GM18517 (cell line): ENCODE measurements at regions not wholly inside any gene's neighbourhood (a gene's known extent, or its start where the extent isn't known, plus 50 kb on each side); places are given as distances from the start of the nearest gene placed in this dataset.
"Not testable (repeated sequence)": the region's sequence is repeated elsewhere in the genome, so short reads cannot be mapped to it uniquely, and the experiment has no call there.

Experiments
- ATAC-seq: cut with Tn5 transposase; IDR thresholded peaks from one replicate; pipeline ENCODE4 v1.9.1; 2021; ENCODE audit warnings: mild to moderate bottlenecking, moderate library complexity; ENCODE audit not compliant: unreplicated experiment

DNA sequence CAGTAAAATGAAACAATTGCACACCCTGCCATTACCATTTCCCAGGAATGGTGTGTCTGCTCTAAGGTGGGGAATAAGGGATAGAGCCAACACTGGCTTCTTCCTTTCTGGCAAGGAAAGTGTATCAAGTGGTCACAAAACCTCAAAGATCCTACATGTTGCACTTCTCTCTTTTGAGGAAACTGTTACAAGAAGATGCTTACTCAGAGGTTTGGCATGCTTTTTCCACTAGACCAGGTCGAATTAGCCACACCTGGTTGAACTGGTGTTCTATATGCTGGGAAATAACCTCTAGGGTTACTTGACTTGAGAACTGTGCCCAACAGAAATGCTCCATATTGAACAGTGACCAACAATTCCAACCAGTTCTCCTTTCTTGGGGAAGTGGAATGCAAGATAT is 102.9 kb downstream of the LRRN1 start:
- ATAC-seq = no peak

DNA sequence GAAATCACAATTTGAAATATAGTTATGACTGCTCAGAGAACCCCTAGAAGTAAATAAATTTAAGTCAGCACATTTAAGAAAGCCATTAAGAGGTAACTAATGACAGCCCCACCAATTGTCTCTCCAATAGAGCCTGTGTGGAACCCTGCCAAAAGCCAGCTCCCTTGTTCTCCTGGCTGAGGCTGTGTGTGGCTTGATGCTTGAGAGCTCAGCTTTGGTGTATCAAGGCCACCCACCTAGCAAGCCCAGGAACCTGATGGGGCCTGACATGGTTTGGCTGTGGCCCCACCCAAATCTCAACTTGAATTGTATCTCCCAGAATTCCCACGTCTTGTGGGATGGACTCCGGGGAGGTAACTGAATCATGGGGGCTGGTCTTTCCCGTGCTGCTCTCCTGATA is 106.9 kb downstream of the LRRN1 start:
- no peak for ATAC-seq

DNA sequence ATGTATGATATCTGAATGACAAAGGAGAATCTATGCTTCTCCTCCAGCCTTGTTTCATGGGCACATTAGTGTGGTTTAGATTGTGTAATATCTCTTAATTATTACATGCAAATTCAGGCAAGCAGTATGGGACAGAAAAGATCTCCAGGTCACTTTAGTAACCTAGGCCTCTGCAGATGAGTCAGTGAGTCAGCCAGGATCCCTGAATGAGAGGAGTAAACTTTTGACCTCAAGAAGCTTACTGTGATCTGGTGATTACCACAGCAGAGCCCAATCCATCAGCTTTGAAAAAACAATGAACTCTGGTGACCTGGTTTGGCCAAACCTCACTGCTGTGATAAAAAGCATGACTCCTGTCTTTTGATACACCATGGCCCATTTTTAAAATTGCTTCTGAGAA is 107.8 kb downstream of the LRRN1 start:
- no peak for ATAC-seq

DNA sequence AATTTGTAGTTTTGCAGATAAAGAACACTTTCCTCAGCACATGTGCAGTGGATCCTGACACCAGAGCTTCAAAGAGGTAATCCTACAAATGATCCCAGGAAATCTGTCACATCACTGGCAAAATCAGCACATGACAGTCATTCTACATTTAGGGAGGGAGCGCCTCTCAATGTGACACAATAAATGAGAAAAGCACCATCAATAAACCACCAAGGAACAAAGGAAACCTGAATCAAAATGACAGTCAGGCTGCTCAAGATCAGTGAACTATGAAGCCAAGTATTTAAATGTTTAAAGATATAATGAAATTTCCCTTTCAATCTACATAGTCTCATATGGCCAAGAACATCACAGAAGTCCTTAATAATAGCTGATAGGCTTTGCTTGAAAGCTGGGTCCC is 119.5 kb downstream of the LRRN1 start:
- no peak for ATAC-seq

DNA sequence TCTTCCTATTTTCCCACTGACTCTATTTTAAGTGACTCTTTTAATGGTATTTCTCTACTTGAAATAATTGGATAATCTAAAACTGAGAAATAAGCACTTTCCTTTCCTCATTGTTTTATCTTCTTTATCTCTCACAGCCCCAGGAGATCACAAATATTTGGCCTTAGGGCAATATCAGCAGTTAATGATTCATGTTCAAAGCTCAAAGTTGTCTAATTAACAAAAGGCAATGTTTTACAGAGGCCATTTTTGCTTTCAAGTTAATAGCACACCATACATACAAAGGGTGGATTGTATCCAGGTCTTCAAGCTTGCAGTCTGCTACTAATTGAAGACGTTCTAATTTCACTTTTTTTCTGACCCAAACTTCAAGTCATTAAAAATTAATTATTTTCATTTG is 120.1 kb downstream of the LRRN1 start:
- ATAC-seq = no peak

DNA sequence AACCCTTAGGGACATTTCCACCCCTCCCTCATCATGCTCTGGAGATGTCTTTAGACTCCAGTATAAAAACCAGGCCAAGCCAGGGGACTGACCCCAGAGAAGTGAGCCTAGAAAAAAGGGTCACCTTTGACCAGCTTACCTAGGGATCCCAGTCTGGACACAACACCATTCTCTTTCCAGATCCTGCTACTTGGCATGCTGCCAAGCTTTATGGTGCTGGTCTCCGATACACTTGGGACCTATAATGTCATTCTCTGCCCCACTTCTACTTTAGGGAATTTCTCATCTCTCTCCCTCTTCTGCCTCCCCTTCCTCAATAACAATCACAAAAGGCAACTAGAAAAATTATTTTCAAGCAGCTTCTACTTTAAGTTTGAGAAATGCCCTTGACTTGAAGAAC is 124.4 kb downstream of the LRRN1 start:
- ATAC-seq = no peak

DNA sequence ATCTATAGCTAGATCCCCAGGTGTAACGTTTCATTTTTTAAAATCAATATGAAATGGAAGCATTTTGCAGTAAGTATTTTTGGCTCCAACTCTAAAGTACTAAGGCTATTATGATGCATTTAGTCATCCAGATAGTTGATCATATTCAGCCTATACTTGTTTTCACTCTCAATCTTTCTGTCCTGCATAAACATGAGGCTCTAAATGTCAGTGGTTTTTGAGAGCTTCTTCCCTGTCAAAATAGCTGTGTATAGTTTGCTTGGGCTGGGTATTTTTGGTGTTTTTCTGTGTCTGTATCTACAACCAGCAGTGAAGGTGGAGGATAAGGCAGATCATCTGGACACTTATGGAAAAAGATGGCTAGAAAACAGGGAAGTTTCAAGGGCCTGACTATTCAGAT is 128.0 kb downstream of the LRRN1 start:
- ATAC-seq = no peak

DNA sequence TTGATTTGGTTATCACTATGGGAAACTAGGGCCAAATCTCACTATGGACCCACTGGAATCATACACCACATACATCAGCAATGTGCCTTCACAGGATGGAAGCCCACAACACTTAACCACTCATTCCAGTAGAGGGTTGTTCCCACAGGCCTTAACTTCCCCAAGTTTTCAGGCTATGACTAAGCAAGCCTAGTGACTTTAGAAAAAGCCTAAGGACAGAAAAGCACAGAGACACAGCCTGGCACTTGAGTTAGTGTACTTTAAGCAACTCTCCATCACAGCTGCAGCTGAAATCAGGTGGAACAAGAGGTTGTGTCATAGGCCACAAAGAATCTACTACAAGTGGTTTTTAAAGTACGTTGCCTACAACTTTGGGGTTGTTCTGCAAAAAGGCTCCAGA is 128.7 kb downstream of the LRRN1 start:
- ATAC-seq = no peak

DNA sequence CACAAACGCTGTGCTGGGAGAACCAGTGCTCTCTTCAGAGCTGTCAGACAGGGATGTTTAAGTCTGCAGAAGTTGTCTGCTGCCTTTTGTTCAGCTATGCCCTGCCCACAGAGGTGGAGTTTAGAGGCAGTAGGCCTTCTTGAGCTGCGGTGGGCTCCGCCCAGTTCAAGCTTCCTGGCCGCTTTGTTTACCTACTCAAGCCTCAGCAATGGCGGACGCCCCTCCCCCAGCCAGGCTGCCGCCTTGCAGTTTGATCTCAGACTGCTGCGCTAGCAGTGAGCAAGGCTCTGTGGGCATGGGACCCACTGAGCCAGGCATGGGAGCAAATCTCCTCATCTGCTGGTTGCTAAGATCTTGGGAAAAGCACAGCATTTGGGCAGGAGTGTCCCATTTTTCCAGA is 142.1 kb downstream of the LRRN1 start:
- not testable (repeated sequence) for ATAC-seq

DNA sequence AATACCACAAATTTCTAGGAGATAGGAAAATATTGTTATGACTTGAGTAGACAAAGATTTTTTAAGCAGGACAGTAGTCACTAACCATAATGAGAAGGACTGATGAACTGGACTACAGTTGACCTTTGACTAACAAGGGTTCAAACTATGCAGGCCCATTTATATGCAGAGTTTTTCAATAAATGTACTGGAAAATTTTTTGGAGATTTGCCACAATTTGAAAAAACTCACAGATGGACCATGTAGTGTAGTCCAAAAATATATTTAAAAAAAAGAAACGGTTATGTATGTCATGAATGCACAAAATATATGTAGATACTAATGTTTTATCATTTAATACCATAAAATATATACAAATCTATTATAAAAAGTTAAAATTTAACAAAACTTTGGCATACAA is 151.8 kb downstream of the LRRN1 start:
- ATAC-seq = no peak

DNA sequence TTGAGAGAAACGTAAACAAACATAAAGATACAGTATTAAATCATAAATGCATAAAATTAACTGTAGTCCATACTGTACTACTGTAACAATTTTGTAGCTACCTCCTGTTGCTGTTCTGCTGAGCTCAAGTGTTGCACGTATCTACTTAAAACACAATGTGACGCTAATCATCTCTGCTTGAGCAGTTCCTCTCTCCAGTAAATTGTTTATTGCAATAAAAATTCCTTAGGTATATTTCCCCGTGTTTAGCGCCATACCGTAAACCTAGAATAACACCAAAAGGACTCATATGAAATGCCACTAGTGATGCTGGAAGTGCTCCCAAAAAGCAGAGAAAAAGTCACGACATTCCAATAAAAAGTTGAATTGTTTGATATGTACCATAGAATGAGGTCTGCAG is 152.3 kb downstream of the LRRN1 start:
- ATAC-seq = no peak

DNA sequence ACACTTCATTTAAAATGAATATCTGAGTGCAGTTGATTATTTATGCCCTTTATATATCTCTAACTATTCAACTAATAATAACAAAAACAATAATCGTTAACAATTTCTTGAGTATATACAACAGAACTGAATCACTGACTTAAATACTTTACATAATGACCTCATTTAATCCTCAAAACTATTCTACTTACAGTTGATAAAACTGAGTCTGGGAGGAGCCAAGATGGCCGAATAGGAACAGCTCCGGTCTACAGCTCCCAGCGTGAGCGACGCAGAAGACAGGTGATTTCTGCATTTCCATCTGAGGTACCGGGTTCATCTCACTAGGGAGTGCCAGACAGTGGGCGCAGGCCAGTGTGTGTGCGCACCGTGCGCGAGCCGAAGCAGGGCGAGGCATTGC is 163.6 kb downstream of the LRRN1 start:
- not testable (repeated sequence) for ATAC-seq

DNA sequence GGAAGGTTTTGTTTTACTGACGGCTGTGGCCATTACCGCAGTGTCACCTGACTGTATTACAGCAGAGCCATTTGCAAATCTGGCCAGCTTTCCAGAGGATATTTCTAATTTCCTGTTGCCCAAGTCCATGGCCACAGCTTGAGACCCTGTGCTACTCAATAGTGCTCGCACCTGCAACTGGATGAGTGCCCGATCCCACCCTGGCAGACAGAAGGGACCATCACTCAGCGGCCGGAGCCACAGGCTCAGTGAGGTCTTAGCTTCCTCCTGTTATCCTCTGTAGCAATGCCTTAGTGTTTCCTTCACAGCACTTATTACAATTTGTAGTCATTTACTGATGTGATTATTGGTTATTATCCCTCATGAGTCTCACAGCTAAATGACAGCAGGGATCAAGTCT is 184.8 kb downstream of the LRRN1 start:
- no peak for ATAC-seq

DNA sequence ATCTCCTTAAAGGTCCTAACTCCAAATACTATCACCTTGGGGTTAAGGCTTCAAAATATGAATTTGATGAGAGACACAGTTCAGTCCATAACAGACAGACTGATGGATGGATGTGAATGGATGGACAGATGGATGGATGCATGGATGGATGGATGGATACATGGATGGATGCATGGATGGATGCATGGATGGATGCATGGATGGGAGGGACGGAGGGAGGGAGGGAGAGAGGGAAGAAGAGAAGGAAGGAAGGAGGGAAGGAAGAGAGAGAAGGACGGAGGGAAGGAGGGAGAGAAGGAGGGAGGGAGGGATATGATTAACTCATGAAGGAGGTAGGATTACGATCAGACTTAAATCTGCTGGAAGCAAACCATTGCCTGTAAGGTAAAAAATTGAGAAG is 192.4 kb downstream of the LRRN1 start:
- ATAC-seq = no peak

DNA sequence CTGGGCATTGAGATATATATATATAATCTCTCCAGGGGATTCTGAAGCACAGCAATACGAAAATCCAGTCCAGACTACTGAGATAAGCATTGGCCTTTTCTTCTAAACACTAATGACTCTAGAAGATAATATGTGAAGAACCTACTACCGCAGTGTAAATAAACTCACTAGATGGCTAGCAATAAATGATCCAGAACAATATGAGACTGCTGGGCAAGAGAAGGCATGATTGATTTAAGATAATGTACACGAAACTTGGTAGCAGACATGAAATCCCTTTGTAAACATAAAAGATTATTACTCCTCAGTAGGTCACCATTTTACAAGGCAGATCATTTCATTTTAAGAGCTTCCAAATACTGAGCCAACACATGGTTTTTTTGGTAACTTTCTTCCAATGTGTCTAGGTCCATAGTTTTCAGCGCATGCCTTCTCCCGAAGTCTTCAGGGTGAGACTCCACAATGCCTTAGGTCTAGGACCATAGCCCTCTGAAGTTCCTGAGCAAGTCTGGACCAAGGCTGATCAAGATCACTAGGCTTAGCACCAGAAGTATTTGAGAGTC is 193.2 kb downstream of the LRRN1 start:
- ATAC-seq = no peak

DNA sequence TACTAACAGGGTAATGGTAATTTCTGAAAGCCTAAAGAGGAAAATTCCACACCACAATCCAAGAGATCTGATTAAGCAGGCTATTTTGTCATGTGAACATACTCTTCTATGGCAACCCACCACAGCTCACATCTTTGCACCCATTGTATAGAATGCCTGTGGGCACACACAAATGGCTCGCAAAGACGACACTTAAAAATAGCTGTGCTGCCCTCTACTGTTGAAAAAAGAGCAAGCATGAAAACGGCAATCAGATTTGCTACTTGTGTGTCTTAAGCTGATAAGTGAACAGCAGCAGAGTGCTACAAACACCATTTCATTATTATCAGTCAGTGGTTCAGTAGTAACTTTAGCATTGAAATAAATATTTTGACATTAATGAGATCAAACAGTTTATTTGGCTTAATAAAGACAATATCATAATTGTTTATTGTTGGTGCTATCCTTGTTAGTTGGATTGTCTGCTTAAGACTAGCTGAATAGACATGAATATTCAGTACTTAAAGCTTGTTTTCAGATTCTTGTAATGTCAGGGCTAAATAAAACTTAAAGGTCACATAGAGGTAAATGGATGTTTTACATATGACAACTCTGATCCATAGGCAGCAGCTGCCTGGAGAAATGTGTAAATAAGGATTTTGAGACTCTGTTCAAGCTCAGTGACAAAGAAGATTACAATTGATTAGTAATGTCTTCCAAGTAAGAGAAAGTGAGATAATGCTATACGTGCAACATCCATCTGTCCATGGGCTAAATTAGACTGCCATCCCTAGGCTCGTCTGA is 199.1 kb downstream of the LRRN1 start:
- ATAC-seq = peak; percentile 85

DNA sequence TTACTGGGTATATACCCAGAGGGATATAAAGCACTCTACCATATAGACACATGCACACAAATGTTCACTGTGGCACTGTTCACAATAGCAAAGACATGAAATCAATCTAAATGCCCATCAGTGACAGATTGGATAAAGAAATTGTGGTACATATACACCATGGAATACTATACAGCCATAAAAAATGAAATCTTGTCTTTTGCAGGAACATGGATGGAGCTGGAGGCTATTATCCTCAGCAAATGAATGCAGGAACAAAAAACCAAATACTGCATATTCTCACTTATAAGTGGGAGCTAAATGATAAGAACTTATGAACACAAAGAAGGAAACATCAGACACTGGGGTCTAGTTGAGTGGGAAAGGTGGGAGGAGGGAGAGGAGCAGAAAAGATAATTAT is 200.1 kb downstream of the LRRN1 start:
- not testable (repeated sequence) for ATAC-seq

DNA sequence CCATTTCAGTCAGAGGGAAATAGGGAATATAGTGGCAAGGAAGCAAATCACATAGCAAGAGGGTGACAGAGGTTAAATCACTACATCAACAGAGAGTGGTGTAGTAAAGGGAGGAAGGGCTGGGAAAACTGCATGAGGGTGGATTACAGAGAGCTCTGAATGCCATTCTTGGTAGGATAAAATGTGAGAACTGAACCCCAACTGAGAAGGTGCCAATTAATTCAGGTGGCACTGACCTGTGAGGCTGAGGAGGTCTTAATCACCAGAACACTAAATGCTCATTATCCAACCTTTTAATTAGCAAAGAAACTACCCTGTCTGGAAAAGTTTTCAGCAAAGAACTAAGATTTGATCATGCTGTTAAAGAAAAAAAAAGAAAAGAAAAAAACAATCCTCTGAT is 202.7 kb downstream of the LRRN1 start:
- ATAC-seq = no peak

DNA sequence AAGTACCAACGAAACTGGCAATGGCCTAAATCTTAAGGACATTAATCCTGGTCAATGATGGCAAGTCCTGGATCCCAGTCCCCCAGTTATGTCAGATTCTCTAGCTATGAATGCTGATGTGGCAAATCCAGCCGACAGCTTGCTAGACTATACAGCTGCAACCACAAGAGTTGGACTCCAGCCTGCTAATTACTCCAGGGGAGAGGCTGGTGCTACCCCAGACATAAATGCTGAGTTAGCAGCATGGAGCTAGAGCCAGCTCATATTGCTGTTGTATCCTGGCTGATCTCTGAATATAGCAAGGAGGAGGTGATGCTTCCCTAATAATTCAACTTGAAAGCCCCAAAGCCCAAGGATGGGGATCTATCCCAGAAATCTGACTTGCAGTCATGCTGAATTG is 207.1 kb downstream of the LRRN1 start:
- no peak for ATAC-seq

DNA sequence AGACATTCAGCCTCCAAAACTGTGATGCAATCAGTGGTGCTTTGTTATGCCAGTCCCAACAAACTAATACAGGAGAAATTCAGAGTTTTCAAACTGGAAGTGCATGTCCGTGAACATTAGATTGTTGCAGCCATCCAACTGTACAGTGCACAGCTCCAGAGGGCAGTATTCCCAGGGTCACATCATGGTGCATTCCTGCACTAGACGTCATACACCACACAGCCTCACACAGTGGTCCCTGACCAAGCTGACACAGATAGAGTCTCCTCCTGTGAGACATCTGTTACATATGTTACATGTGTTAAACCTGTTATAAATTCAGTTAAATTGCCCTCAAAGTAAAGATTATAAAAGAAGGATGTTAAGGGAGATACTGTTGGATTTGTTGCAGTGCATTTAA is 209.0 kb downstream of the LRRN1 start:
- ATAC-seq = no peak

DNA sequence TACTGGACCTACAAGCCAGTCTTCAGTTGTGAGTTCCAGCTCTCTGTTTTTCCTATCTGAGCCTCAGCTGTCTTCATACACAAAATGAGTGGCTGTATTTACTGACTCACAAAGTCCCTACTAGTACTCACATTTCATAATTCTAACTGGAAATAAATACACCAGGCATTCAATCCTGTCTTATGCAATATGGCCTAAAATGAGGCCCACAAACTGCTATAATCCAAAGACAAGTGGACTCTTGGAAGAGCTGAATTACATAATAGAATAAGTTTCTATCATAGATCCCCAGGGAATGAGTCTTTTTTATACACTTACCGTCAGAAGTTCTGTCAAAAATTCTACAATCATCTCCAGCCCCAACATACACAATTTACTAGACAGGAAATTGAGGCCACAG is 211.9 kb downstream of the LRRN1 start:
- ATAC-seq = no peak

DNA sequence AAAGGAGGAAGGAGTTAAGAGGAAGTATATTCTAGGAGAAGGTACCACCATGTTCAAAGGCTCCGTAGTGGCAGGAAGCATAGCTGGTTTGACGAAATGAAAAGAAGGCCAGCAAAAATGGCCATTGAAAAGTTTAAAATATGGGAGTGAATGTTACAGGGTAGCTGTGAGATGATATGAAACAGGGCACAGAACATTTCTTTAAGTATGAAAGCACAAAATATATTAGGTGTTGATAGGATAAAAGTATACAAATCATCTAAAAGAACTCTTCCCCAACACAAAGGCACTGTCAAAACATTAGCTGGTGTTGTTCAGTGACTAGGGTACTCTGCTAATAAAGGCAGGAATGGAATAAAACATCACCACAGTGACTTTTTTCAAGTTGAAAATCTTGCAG is 216.2 kb downstream of the LRRN1 start:
- no peak for ATAC-seq

DNA sequence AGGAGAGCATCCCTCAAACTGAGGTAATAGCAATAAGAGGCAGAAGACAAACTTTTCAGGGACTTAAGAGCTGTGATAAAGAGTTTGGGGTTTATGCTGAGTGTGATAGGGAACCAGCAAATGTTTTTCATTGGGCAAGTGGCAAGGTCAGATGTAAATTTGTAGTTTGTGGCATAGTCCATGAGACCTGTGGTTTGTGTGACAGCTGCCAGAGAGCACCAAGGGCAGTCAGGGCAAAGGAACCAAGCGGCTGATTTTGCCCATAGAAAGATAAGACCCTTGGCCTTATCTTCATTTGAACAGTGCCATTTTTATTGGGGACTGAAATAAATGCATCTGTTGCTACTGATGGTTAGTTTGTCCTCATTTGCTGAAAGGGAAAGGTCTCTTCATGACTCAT is 220.3 kb downstream of the LRRN1 start:
- ATAC-seq = no peak
